H9 (cell line): ENCODE measurements at regions not wholly inside any gene's neighbourhood (a gene's known extent, or its start where the extent isn't known, plus 50 kb on each side); places are given as distances from the start of the nearest gene placed in this dataset.

Experiments used
- DNase-seq: peaks from one replicate; pipeline ENCODE4 v3.0.0-alpha.2; 2017
- H2AFZ ChIP-seq: one replicate; pipeline ENCODE4 v1.6.1; 2013; ENCODE audit warnings: mild to moderate bottlenecking, low read length, control low read depth, moderate library complexity
- H2AK5ac ChIP-seq: 2 replicates; pipeline ENCODE4 v1.6.1; 2013; ENCODE audit warnings: low read length, control low read depth, mixed read lengths; ENCODE audit not compliant: insufficient read length
- H2BK120ac ChIP-seq: one replicate; pipeline ENCODE4 v1.6.1; 2013; ENCODE audit warnings: low read depth, mild to moderate bottlenecking, low read length, control low read depth, inconsistent platforms; ENCODE audit not compliant: poor library complexity, severe bottlenecking
- H2BK12ac ChIP-seq: 2 replicates; pipeline ENCODE4 v1.6.1; 2013; ENCODE audit warnings: low read length, control low read depth, mixed read lengths, low read depth; ENCODE audit not compliant: insufficient read length
- H2BK15ac ChIP-seq: 2 replicates; pipeline ENCODE4 v1.6.1; 2013; ENCODE audit warnings: low read depth, low read length, control low read depth
- H2BK20ac ChIP-seq: one replicate; pipeline ENCODE4 v1.6.1; 2013; ENCODE audit warnings: low read depth, mild to moderate bottlenecking, low read length, control low read depth, inconsistent platforms; ENCODE audit not compliant: poor library complexity, severe bottlenecking
- H2BK5ac ChIP-seq: 2 replicates; pipeline ENCODE4 v1.6.1; 2013; ENCODE audit warnings: low read length, control low read depth, mixed read lengths; ENCODE audit not compliant: insufficient read length
- H3K14ac ChIP-seq: 2 replicates; pipeline ENCODE4 v1.6.1; 2013; ENCODE audit warnings: low read length, control low read depth; ENCODE audit not compliant: insufficient read depth
- H3K18ac ChIP-seq: 2 replicates; pipeline ENCODE4 v1.6.1; 2013; ENCODE audit warnings: low read depth, mild to moderate bottlenecking, mixed read lengths, low read length, control low read depth; ENCODE audit not compliant: insufficient read length
- H3K23ac ChIP-seq: 2 replicates; pipeline ENCODE4 v1.6.1; 2013; ENCODE audit warnings: low read length, control low read depth, mixed read lengths, low read depth; ENCODE audit not compliant: insufficient read length
- H3K23me2 ChIP-seq: 2 replicates; pipeline ENCODE4 v1.6.1; 2013; ENCODE audit warnings: low read depth, mild to moderate bottlenecking, mixed read lengths, low read length, control low read depth; ENCODE audit not compliant: insufficient read length, poor library complexity, severe bottlenecking
- H3K27ac ChIP-seq: 2 replicates; pipeline ENCODE4 v1.5.1; 2013; ENCODE audit warnings: low read length, control low read depth, mixed read lengths, low read depth; ENCODE audit not compliant: insufficient read length
- H3K27me3 ChIP-seq: 2 replicates; pipeline ENCODE4 v1.6.1; 2013; ENCODE audit warnings: low read length, control low read depth, inconsistent platforms; ENCODE audit not compliant: insufficient read depth
- H3K4ac ChIP-seq: 2 replicates; pipeline ENCODE4 v1.6.1; 2013; ENCODE audit warnings: low read depth, mild to moderate bottlenecking, control low read depth, inconsistent platforms, low read length, moderate library complexity
- H3K4me1 ChIP-seq: 2 replicates; pipeline ENCODE4 v1.6.1; 2013; ENCODE audit warnings: low read length, control low read depth, inconsistent platforms; ENCODE audit not compliant: insufficient read depth
- H3K4me2 ChIP-seq: 2 replicates; pipeline ENCODE4 v1.6.1; 2013; ENCODE audit warnings: low read length, control low read depth, mixed read lengths; ENCODE audit not compliant: insufficient read length, insufficient read depth
- H3K56ac ChIP-seq: 2 replicates; pipeline ENCODE4 v1.6.1; 2013; ENCODE audit warnings: low read depth, mild to moderate bottlenecking, mixed read lengths, low read length, control low read depth; ENCODE audit not compliant: insufficient read length
- H3K79me1 ChIP-seq: 2 replicates; pipeline ENCODE4 v1.6.1; 2013; ENCODE audit warnings: low read depth, mild to moderate bottlenecking, moderate library complexity, low read length, control low read depth, inconsistent platforms; ENCODE audit not compliant: insufficient read depth, poor library complexity, severe bottlenecking
- H3K79me2 ChIP-seq: 2 replicates; pipeline ENCODE4 v1.6.1; 2013; ENCODE audit warnings: low read length, control low read depth, inconsistent platforms; ENCODE audit not compliant: insufficient read depth
- H3K9ac ChIP-seq: 2 replicates; pipeline ENCODE4 v1.6.1; 2013; ENCODE audit warnings: low read length, control low read depth, mixed read lengths; ENCODE audit not compliant: insufficient read length; ENCODE audit errors: extremely low read depth
- H3K9me3 ChIP-seq: one replicate; pipeline ENCODE4 v1.6.1; 2013; ENCODE audit warnings: low read depth, low read length, inconsistent platforms; ENCODE audit not compliant: control insufficient read depth
- H3T11ph ChIP-seq: one replicate; pipeline ENCODE4 v1.6.1; 2013; ENCODE audit warnings: mild to moderate bottlenecking, low read length, control low read depth, inconsistent platforms
- H4K20me1 ChIP-seq: one replicate; pipeline ENCODE4 v1.6.1; 2013; ENCODE audit not compliant: control insufficient read depth, insufficient read length, insufficient read depth
- H4K5ac ChIP-seq: 2 replicates; pipeline ENCODE4 v1.6.1; 2013; ENCODE audit warnings: low read depth, mild to moderate bottlenecking, mixed read lengths, low read length, control low read depth; ENCODE audit not compliant: insufficient read length
- H4K8ac ChIP-seq: replicated peaks from 2 replicates; pipeline ENCODE4 v1.6.1; 2013; ENCODE audit warnings: low read length, control low read depth, mixed read lengths, low read depth; ENCODE audit not compliant: insufficient read length
- H4K91ac ChIP-seq: 2 replicates; pipeline ENCODE4 v1.6.1; 2013; ENCODE audit warnings: low read depth, mild to moderate bottlenecking, moderate library complexity, mixed read lengths, low read length, control low read depth; ENCODE audit not compliant: insufficient read length
- H3K27ac Mint-ChIP-seq, 3 experiments: 2 replicates in 2 of 3; 3 replicates in 1 of 3; pipeline ENCODE4 v1.8.0; 2020 to 2021; ENCODE audit warnings: mixed read lengths in 3 of 3, mild to moderate bottlenecking in 1 of 3, moderate library complexity in 1 of 3
- H3K27me3 Mint-ChIP-seq: 2 replicates; pipeline ENCODE4 v1.8.0; 2021; ENCODE audit warnings: low read depth, mild to moderate bottlenecking, moderate library complexity, mixed read lengths
- H3K36me3 Mint-ChIP-seq, 3 experiments: 2 replicates in 2 of 3; 3 replicates in 1 of 3; pipeline ENCODE4 v1.8.0; 2020 to 2021; ENCODE audit warnings: low read depth in 3 of 3, mixed read lengths in 3 of 3; ENCODE audit not compliant: insufficient read depth in 1 of 3
- H3K4me1 Mint-ChIP-seq, 2 experiments: 2 replicates each; pipeline ENCODE4 v1.8.0; 2020; ENCODE audit warnings: mixed read lengths in 2 of 2
- H3K4me3 Mint-ChIP-seq, 2 experiments: 2 replicates in 1 of 2; 3 replicates in 1 of 2; pipeline ENCODE4 v1.8.0; 2020 to 2021; ENCODE audit warnings: mild to moderate bottlenecking in 2 of 2, mixed read lengths in 2 of 2, moderate library complexity in 1 of 2
- H3K9me3 Mint-ChIP-seq, 2 experiments: 2 replicates in 1 of 2; 3 replicates in 1 of 2; pipeline ENCODE4 v1.8.0; 2020; ENCODE audit warnings: mild to moderate bottlenecking in 2 of 2, mixed read lengths in 2 of 2, moderate library complexity in 1 of 2
- WGBS: extraction: QIAGEN DNeasy Blood & Tissue Kit; methylation state at CpG from one replicate; pipeline ENCODE4 v1.1.7; 2013; ENCODE audit warnings: missing lambda C conversion rate, low lambda C conversion rate, mixed read lengths; ENCODE audit not compliant: insufficient read length; ENCODE audit errors: extremely low coverage; 5-methylcytosine and 5-hydroxymethylcytosine counted together
- TF ChIP-seq, protein P1 (sequence below): fragments of 200-600 bp; sonication (generic); conservative IDR thresholded peaks from 3 replicates; pipeline ENCODE4 v1.8.0; 2021; ENCODE audit warnings: antibody characterized with exemption, mild to moderate bottlenecking

DNA sequence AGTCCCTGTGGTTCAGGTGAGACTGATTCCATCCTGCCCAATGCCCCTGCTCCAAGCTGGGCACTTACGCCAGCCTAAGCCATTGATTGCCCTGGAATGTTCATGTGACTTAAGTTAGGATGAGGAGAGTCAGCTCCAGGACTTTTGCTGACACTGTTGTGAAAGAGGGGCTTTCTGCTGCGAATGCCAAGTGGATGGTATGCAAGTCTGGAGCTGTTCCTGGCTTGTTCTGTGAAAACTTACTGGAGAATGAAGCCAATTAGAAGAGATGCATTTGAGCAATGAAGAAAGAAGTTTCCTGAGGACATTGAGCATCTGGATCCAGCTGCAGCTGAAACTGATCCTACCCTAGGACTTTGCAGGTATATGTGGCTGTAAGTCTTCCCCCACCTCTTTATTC lies 61.2 kb upstream of the ZFR start:
- H2BK120ac ChIP-seq, result no peak overlapping the region
- no peak overlapping the region for H3K56ac ChIP-seq
- H3K9me3 Mint-ChIP-seq, result no peaks in the 10 kb centered on the region; a peak in 1 of 5 replicates
- H3K18ac ChIP-seq, result no peak overlapping the region
- H3K23me2 ChIP-seq, result peaks cover 2% of the 10 kb centered on the region
- peaks cover 13% of the 10 kb centered on the region for H3K4me1 ChIP-seq
- no peak overlapping the region for H3T11ph ChIP-seq
- no peaks in the 10 kb centered on the region for H4K20me1 ChIP-seq
- no peak overlapping the region for H3K23ac ChIP-seq
- no peak overlapping the region for H3K27ac ChIP-seq
- no peak overlapping the region for H4K91ac ChIP-seq
- peaks cover 52 to 58% of the 10 kb centered on the region in 2 experiments for H3K4me1 Mint-ChIP-seq
- TF ChIP-seq, protein P1, sequence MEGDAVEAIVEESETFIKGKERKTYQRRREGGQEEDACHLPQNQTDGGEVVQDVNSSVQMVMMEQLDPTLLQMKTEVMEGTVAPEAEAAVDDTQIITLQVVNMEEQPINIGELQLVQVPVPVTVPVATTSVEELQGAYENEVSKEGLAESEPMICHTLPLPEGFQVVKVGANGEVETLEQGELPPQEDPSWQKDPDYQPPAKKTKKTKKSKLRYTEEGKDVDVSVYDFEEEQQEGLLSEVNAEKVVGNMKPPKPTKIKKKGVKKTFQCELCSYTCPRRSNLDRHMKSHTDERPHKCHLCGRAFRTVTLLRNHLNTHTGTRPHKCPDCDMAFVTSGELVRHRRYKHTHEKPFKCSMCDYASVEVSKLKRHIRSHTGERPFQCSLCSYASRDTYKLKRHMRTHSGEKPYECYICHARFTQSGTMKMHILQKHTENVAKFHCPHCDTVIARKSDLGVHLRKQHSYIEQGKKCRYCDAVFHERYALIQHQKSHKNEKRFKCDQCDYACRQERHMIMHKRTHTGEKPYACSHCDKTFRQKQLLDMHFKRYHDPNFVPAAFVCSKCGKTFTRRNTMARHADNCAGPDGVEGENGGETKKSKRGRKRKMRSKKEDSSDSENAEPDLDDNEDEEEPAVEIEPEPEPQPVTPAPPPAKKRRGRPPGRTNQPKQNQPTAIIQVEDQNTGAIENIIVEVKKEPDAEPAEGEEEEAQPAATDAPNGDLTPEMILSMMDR, result no peak
- H3K27me3 Mint-ChIP-seq, result peaks cover 61% of the 10 kb centered on the region
- no CpG with 5 or more reads among the region's 2 CpGs for WGBS
- peak overlapping the region in 1 of 3 experiments; percentile 62; a peak in 1 of 7 replicates for H3K27ac Mint-ChIP-seq
- H3K79me2 ChIP-seq, result no peaks in the 10 kb centered on the region
- H3K4ac ChIP-seq, result no peak overlapping the region
- no peak overlapping the region for H4K5ac ChIP-seq
- H2BK12ac ChIP-seq, result no peak overlapping the region
- H2BK15ac ChIP-seq, result no peak overlapping the region
- H2BK5ac ChIP-seq, result no peak overlapping the region
- H2AK5ac ChIP-seq, result no peak overlapping the region
- no peaks in the 10 kb centered on the region for H3K79me1 ChIP-seq
- H3K4me2 ChIP-seq, result no peak overlapping the region
- H3K27me3 ChIP-seq, result peaks cover 17% of the 10 kb centered on the region; the same call in 1 of the 2 replicates
- no peak for DNase-seq
- no peaks in the 10 kb centered on the region; a peak in 1 of 7 replicates for H3K36me3 Mint-ChIP-seq
- H3K9me3 ChIP-seq, result no peaks in the 10 kb centered on the region
- no peak overlapping the region for H3K14ac ChIP-seq
- no peak overlapping the region for H2BK20ac ChIP-seq
- no peak overlapping the region for H2AFZ ChIP-seq
- H4K8ac ChIP-seq, result no peak overlapping the region
- H3K4me3 Mint-ChIP-seq, result no peak overlapping the region; a peak in 1 of 5 replicates
- no peak overlapping the region for H3K9ac ChIP-seq
